Trophoblast cell (in vitro differentiated cells and primary cell): ENCODE measurements at regions not wholly inside any gene's neighbourhood (a gene's known extent, or its start where the extent isn't known, plus 50 kb on each side); places are given as distances from the start of the nearest gene placed in this dataset.
"Not testable (repeated sequence)": the region's sequence is repeated elsewhere in the genome, so short reads cannot be mapped to it uniquely, and the experiment has no call there.

Experiments
- DNase-seq, 2 donors: peaks; one replicate each; pipeline ENCODE4 v3.0.0-alpha.2; 2016
- H2AFZ ChIP-seq: 2 replicates; pipeline ENCODE4 v1.6.1; 2013; ENCODE audit warnings: low read length, moderate library complexity, mild to moderate bottlenecking; ENCODE audit not compliant: insufficient read depth, poor library complexity
- H2AK5ac ChIP-seq: 2 replicates; pipeline ENCODE4 v1.6.1; 2013; ENCODE audit warnings: mild to moderate bottlenecking, low read length
- H2BK120ac ChIP-seq: 2 replicates; pipeline ENCODE4 v1.6.1; 2013; ENCODE audit warnings: low read length, mild to moderate bottlenecking, moderate library complexity; ENCODE audit not compliant: insufficient read depth, poor library complexity
- H2BK12ac ChIP-seq: 2 replicates; pipeline ENCODE4 v1.6.1; 2013; ENCODE audit warnings: mild to moderate bottlenecking, low read length, moderate library complexity
- H2BK5ac ChIP-seq: 2 replicates; pipeline ENCODE4 v1.6.1; 2013; ENCODE audit warnings: low read length, low read depth, moderate library complexity, mild to moderate bottlenecking; ENCODE audit not compliant: poor library complexity
- H3K14ac ChIP-seq: 2 replicates; pipeline ENCODE4 v1.6.1; 2013; ENCODE audit warnings: mild to moderate bottlenecking, low read length
- H3K18ac ChIP-seq: 2 replicates; pipeline ENCODE4 v1.6.1; 2013; ENCODE audit warnings: mild to moderate bottlenecking, low read length
- H3K23ac ChIP-seq: 2 replicates; pipeline ENCODE4 v1.6.1; 2013; ENCODE audit warnings: low read length
- H3K27ac ChIP-seq: 2 replicates; pipeline ENCODE4 v1.5.1; 2013; ENCODE audit warnings: low read depth, mild to moderate bottlenecking, inconsistent platforms, low read length, moderate library complexity
- H3K27me3 ChIP-seq: 2 replicates; pipeline ENCODE4 v1.6.1; 2013; ENCODE audit warnings: inconsistent platforms, mild to moderate bottlenecking, low read length, moderate library complexity; ENCODE audit not compliant: insufficient read depth
- H3K36me3 ChIP-seq, 2 experiments: 1 replicate in 1 of 2; 2 replicates in 1 of 2; pipeline ENCODE4 v1.6.1; 2013; ENCODE audit warnings: low read length in 2 of 2, mild to moderate bottlenecking in 2 of 2, moderate library complexity in 1 of 2; ENCODE audit not compliant: insufficient read depth in 2 of 2, control insufficient read depth in 1 of 2
- H3K4ac ChIP-seq: 2 replicates; pipeline ENCODE4 v1.6.1; 2013; ENCODE audit warnings: low read depth, mild to moderate bottlenecking, low read length, moderate library complexity
- H3K4me1 ChIP-seq, 2 experiments: 1 replicate in 1 of 2; 2 replicates in 1 of 2; pipeline ENCODE4 v1.6.1; 2013; ENCODE audit warnings: low read length in 2 of 2, mild to moderate bottlenecking in 2 of 2, moderate library complexity in 1 of 2; ENCODE audit not compliant: insufficient read depth in 2 of 2, control insufficient read depth in 1 of 2
- H3K4me2 ChIP-seq: 2 replicates; pipeline ENCODE4 v1.6.1; 2013; ENCODE audit warnings: inconsistent platforms, mild to moderate bottlenecking, low read length, moderate library complexity
- H3K4me3 ChIP-seq: 2 replicates; pipeline ENCODE4 v1.5.1; 2013; ENCODE audit warnings: mild to moderate bottlenecking, low read depth, low read length, inconsistent platforms
- H3K79me1 ChIP-seq: one replicate; pipeline ENCODE4 v1.6.1; 2013; ENCODE audit warnings: low read length
- H3K79me2 ChIP-seq: 2 replicates; pipeline ENCODE4 v1.6.1; 2013; ENCODE audit warnings: low read length, mild to moderate bottlenecking; ENCODE audit not compliant: control insufficient read depth, insufficient read depth, poor library complexity
- H3K9ac ChIP-seq: 2 replicates; pipeline ENCODE4 v1.6.1; 2013; ENCODE audit warnings: mild to moderate bottlenecking, low read length
- H3K9me3 ChIP-seq: 2 replicates; pipeline ENCODE4 v1.6.1; 2013; ENCODE audit warnings: low read depth, mild to moderate bottlenecking, control low read depth, inconsistent platforms, low read length; ENCODE audit not compliant: insufficient read depth
- H4K12ac ChIP-seq: 2 replicates; pipeline ENCODE4 v1.6.1; 2013; ENCODE audit warnings: low read depth, mild to moderate bottlenecking, low read length, moderate library complexity
- H4K8ac ChIP-seq: 2 replicates; pipeline ENCODE4 v1.6.1; 2013; ENCODE audit warnings: low read depth, mild to moderate bottlenecking, low read length, moderate library complexity
- H4K91ac ChIP-seq: one replicate; pipeline ENCODE4 v1.6.1; 2013; ENCODE audit warnings: low read depth, mild to moderate bottlenecking, low read length, moderate library complexity
- WGBS: extraction: QIAGEN DNeasy Blood & Tissue Kit; methylation state at CpG from one replicate; pipeline ENCODE4 v1.1.7; 2013; ENCODE audit warnings: missing lambda C conversion rate; ENCODE audit not compliant: insufficient read length, insufficient coverage; ENCODE audit errors: extremely low coverage; 5-methylcytosine and 5-hydroxymethylcytosine counted together

DNA sequence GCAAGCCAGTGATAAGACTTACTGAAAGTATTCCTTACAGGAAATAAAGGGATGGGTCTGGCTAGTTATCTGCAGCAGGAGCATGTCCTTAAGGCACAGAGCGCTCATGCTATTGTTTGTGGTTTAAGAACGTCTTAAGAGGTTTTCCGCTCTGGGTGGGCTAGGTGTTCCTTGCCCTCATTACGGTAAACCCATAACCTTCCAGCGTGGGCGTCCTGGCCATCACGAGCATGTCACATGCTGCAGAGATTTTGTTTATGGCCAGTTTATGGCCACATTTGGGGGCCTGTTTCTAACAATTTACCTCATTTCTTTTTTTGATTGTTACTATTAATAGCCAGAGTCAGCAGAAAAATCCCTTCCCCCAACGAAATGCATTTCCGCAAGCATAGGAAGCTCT is 61.0 kb upstream of the TNK2 start:
- not testable (repeated sequence) for H2BK5ac ChIP-seq, H4K12ac ChIP-seq, H2AK5ac ChIP-seq, H4K8ac ChIP-seq, DNase-seq, H2BK12ac ChIP-seq, H2BK120ac ChIP-seq, H4K91ac ChIP-seq, H3K9ac ChIP-seq, H3K27me3 ChIP-seq, H3K18ac ChIP-seq, H3K4ac ChIP-seq, H3K79me2 ChIP-seq, H3K4me3 ChIP-seq, H2AFZ ChIP-seq, H3K14ac ChIP-seq, H3K27ac ChIP-seq, H3K9me3 ChIP-seq, H3K79me1 ChIP-seq, H3K4me1 ChIP-seq, H3K4me2 ChIP-seq, H3K23ac ChIP-seq
- WGBS, result no CpG with 5 or more reads among the region's 9 CpGs
- peaks cover 49 to 54% of the 10 kb centered on the region in 2 experiments for H3K36me3 ChIP-seq

DNA sequence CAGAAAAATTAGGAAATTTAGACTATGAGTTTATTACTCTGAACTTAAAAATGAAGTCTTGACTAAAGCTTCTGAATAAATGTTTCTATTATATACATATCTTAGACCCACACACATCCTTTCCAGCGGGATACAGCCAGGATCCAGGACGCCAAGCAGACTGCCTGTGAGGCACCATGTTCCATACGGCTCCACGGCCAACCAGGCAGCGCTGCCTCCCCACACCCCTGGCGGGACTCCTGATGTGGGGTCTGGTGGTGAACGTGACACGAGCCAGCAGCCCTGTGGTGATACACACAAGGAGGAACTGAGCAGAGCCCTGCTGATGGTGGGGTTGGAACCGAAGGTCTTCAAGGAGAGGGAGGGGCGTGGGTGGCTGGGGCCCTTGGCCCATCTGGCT is 59.8 kb upstream of the TNK2 start:
- H4K12ac ChIP-seq, H3K79me1 ChIP-seq, H3K9ac ChIP-seq, H2AK5ac ChIP-seq, H2BK12ac ChIP-seq, H3K79me2 ChIP-seq, H4K91ac ChIP-seq, H2BK120ac ChIP-seq, H3K4me1 ChIP-seq, H3K4me2 ChIP-seq, H3K27me3 ChIP-seq, H3K14ac ChIP-seq, H3K27ac ChIP-seq, H2BK5ac ChIP-seq, H3K23ac ChIP-seq, H3K18ac ChIP-seq, H3K4ac ChIP-seq, H3K4me3 ChIP-seq, DNase-seq, H2AFZ ChIP-seq, H4K8ac ChIP-seq, H3K9me3 ChIP-seq: not testable (repeated sequence)
- WGBS, result no CpG with 5 or more reads among the region's 10 CpGs
- H3K36me3 ChIP-seq, result peaks cover 42 to 48% of the 10 kb centered on the region in 2 experiments

DNA sequence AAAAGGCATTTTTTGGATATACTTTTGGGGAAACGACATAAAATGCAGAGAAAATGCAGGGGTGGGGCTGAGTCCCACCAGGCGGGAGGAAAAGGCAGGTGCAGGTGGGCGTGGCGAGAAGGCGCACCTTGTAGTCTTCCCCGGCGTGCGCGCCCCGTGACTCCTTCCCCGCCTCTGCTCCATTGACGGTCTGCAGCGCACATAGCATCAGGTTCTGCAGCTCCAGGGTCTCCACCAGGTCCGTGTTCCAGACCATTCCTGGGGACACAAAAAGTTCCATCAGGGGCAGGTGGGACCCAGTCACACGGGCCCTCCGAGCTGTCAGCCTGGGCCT is 59.0 kb upstream of the TNK2 start:
- H2BK120ac ChIP-seq, DNase-seq, H3K4me2 ChIP-seq, H3K4me3 ChIP-seq, H3K23ac ChIP-seq, H4K12ac ChIP-seq, H3K9me3 ChIP-seq, H3K27me3 ChIP-seq, H3K79me1 ChIP-seq, H3K27ac ChIP-seq, H3K79me2 ChIP-seq, H4K91ac ChIP-seq, H2BK12ac ChIP-seq, H2AK5ac ChIP-seq, H3K18ac ChIP-seq, H3K4ac ChIP-seq, H2AFZ ChIP-seq, H3K4me1 ChIP-seq, H2BK5ac ChIP-seq, H4K8ac ChIP-seq, H3K9ac ChIP-seq, H3K14ac ChIP-seq: not testable (repeated sequence)
- peaks cover 46 to 49% of the 10 kb centered on the region in 2 experiments for H3K36me3 ChIP-seq
- no CpG with 5 or more reads among the region's 16 CpGs for WGBS

DNA sequence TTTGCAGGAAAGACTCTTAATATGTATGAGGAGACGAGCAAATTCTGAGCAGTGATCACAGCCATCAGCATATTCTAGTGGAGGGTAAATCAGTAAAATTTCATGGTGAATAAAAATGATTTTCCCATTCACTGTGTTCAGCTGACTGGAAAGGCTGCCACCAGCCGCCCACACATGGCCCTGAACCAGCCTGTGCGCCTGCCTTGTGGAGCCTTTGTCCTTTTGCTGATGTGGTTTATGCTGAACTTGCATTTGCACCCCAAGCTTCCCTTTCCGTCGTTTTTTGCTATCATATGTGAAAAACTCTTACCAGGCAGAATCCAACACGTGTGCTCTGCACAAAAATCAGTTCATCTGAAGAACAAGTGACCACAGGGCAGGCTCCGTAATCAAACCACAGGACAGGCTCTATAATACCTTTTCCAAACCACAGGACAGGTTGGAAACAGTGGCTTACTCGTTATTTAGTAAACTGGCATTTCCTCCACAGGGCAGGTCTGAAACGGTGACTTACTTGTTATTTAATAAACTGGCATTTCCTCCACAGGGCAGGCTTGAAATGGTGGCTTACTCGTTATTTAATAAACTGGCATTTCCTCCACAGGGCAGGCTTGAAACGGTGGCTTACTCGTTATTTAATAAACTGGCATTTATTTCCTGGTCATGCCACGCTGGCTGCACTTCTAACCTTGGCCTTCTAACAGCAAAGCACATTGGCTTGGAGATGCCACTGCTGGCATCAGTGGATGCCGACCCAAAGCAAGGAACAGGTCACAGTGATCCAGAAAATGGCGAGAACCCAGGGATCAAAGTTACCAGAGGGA is 58.4 kb upstream of the TNK2 start:
- H3K9ac ChIP-seq, H3K79me2 ChIP-seq, DNase-seq, H2AK5ac ChIP-seq, H4K91ac ChIP-seq, H2BK120ac ChIP-seq, H3K14ac ChIP-seq, H3K27ac ChIP-seq, H3K4me3 ChIP-seq, H3K23ac ChIP-seq, H3K4ac ChIP-seq, H3K9me3 ChIP-seq, H4K12ac ChIP-seq, H2BK12ac ChIP-seq, H2AFZ ChIP-seq, H3K79me1 ChIP-seq, H2BK5ac ChIP-seq, H4K8ac ChIP-seq, H3K4me2 ChIP-seq, H3K27me3 ChIP-seq, H3K18ac ChIP-seq, H3K4me1 ChIP-seq: not testable (repeated sequence)
- peaks cover 47 to 48% of the 10 kb centered on the region in 2 experiments for H3K36me3 ChIP-seq
- WGBS, result no CpG with 5 or more reads among the region's 15 CpGs
